Ovary (tissue), 7 donors: ENCODE measurements at regions not wholly inside any gene's neighbourhood (a gene's known extent, or its start where the extent isn't known, plus 50 kb on each side); places are given as distances from the start of the nearest gene placed in this dataset.

Source experiments
- DNase-seq, 5 donors: peaks; one replicate each; pipeline ENCODE4 v3.0.0-alpha.2; 2019 to 2020
- H3K27ac ChIP-seq, 2 donors: fragments of 200-600 bp; one replicate each; pipeline versions ENCODE4 v1.5.1 to v1.8.0; 2019 to 2022
- H3K27me3 ChIP-seq: fragments of 200-600 bp; one replicate; pipeline ENCODE4 v1.8.0; 2022
- H3K36me3 ChIP-seq: fragments of 200-600 bp; sonication (generic); one replicate; pipeline ENCODE4 v1.5.1; 2019
- H3K4me1 ChIP-seq: one replicate; pipeline ENCODE4 v1.8.1; 2013; ENCODE audit warnings: mild to moderate bottlenecking, moderate library complexity; ENCODE audit not compliant: insufficient read depth
- H3K4me3 ChIP-seq: fragments of 200-600 bp; sonication (generic); one replicate; pipeline ENCODE4 v1.5.1; 2017
- H3K9me3 ChIP-seq, 2 donors: fragments of 200-600 bp in 1 of 2; sonication (generic) in 1 of 2; one replicate each; pipeline versions ENCODE4 v1.5.1 to v1.8.1; 2013 to 2019; ENCODE audit warnings: mild to moderate bottlenecking in 1 of 2, moderate library complexity in 1 of 2
- CTCF ChIP-seq, 3 donors: fragments of 450-650 bp in 2 of 3; fragments of 200-600 bp in 1 of 3; IDR thresholded peaks; one replicate each; pipeline versions ENCODE4 v1.5.1 to v1.8.0; 2016 to 2022; ENCODE audit warnings: antibody characterized with exemption in 3 of 3, mild to moderate bottlenecking in 1 of 3
- EP300 ChIP-seq: sonication (generic); formaldehyde crosslinking; IDR thresholded peaks from one replicate; pipeline ENCODE4 v1.6.1; 2017; ENCODE audit warnings: antibody characterized with exemption
- POLR2A ChIP-seq: fragments of 450-650 bp; IDR thresholded peaks from one replicate; pipeline ENCODE4 v1.6.1; 2017; ENCODE audit warnings: antibody characterized with exemption, mild to moderate bottlenecking, moderate library complexity
- WGBS, 3 donors: extraction: QIAGEN DNeasy Blood & Tissue Kit in 1 of 3; methylation state at CpG; one replicate each; pipeline versions ENCODE4 v1.1.5 to v1.1.7; 2013 to 2017; 5-methylcytosine and 5-hydroxymethylcytosine counted together
- intact Hi-C, 4 donors: fragments of 100-400 bp; cut with DNase I; formaldehyde crosslinking; loops; one replicate each; pipeline versions ENCODE4 v1.11.0 to v1.15.1; 2022 to 2023
- donor health status: DM: no; HTN: no; CAD: no; lungs with moderate emphysema.
- donor health status: DM: no; HTN: no; CAD: no.
- donor health status: Bipolar disorder and iron deficiency.
- donor health status: DM: no; HTN: no; CAD: no.
- donor health status: DM: yes; HTN: yes; CAD: no.

GRCh38 chr5:142375944-142376411, 51.2 kb upstream of the SPRY4 start:
- intact Hi-C loops: no loop called here
- H3K27ac ChIP-seq: no peak overlapping the region
- no peaks in the 10 kb centered on the region for H3K27me3 ChIP-seq
- H3K9me3 ChIP-seq: no peaks in the 10 kb centered on the region
- H3K4me3 ChIP-seq: no peak overlapping the region
- 58 to 68% (median 59%) methylated on average over 8 of the region's 8 CpGs for WGBS, 3 donors
- H3K36me3 ChIP-seq: no peaks in the 10 kb centered on the region
- no peaks in the 10 kb centered on the region for H3K4me1 ChIP-seq
- TF ChIP-seq EP300 (no peak), POLR2A (no peak), CTCF (IDR thresholded peaks at IDR 0.05) (no peak)
- no peak for DNase-seq
